Dendritic cell treated with granulocyte-macrophage colony-stimulating factor and Interleukin-4, amounts not matched to agents 40 ng/mL and 50 ng/mL, for 4 days (primary cell): ENCODE measurements at regions not wholly inside any gene's neighbourhood (a gene's known extent, or its start where the extent isn't known, plus 50 kb on each side); places are given as distances from the start of the nearest gene placed in this dataset.

Experiments
- H3K27ac Mint-ChIP-seq: one replicate; pipeline ENCODE4 v1.8.0; 2022; ENCODE audit warnings: mild to moderate bottlenecking, mixed read lengths
- H3K27me3 Mint-ChIP-seq: one replicate; pipeline ENCODE4 v1.8.0; 2022; ENCODE audit warnings: mild to moderate bottlenecking, mixed read lengths
- H3K36me3 Mint-ChIP-seq: one replicate; pipeline ENCODE4 v1.8.0; 2022; ENCODE audit warnings: low read depth, mixed read lengths
- H3K4me1 Mint-ChIP-seq: one replicate; pipeline ENCODE4 v1.8.0; 2022; ENCODE audit warnings: low read depth, mixed read lengths
- H3K4me3 Mint-ChIP-seq: one replicate; pipeline ENCODE4 v1.8.0; 2022; ENCODE audit warnings: mild to moderate bottlenecking, moderate library complexity, mixed read lengths
- H3K9me3 Mint-ChIP-seq: one replicate; pipeline ENCODE4 v1.8.0; 2022; ENCODE audit warnings: mixed read lengths
- intact Hi-C: fragments of 100-400 bp; cut with micrococcal nuclease; formaldehyde crosslinking; loops from one replicate; pipeline ENCODE4 v1.15.0; 2022

GRCh38 chr1:219477861-219478260, 135.0 kb downstream of the ZC3H11B start:
- no peaks in the 10 kb centered on the region for H3K9me3 Mint-ChIP-seq
- peaks cover 26% of the 10 kb centered on the region for H3K27me3 Mint-ChIP-seq

DNA sequence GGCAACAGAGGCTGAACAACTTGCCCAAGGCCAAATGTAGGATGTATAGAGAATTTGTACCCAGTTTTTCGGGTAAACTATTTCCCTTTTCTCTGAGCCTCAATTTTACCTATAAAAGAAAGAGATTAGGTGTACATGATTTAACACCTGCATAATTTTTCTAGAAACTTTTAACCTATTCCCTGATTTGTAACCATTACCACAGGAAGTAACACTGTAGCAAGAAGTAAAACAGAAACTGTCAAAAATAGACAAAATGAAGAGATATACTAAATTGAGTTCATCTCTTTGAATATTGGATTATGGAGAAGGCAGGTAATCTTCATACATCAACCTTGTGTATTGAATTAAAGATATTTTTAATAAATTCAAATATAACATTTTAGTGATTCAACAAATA, 136.2 kb downstream of the ZC3H11B start:
- H3K27ac Mint-ChIP-seq = no peak overlapping the region
- H3K36me3 Mint-ChIP-seq = no peaks in the 10 kb centered on the region
- peaks cover 29% of the 10 kb centered on the region for H3K27me3 Mint-ChIP-seq
- H3K4me1 Mint-ChIP-seq = no peaks in the 10 kb centered on the region
- no peaks in the 10 kb centered on the region for H3K9me3 Mint-ChIP-seq
- intact Hi-C loops = no loop called here
- no peak overlapping the region for H3K4me3 Mint-ChIP-seq

More at GRCh38 chr1:219477861-219478260, 135.0 kb downstream of the ZC3H11B start:
- Mint-ChIP-seq H3K36me3 (no peaks in the 10 kb centered on the region), H3K4me1 (no peaks in the 10 kb centered on the region), H3K4me3 (no peak overlapping the region), H3K27ac (no peak overlapping the region)
- intact Hi-C loops = no loop called here

DNA sequence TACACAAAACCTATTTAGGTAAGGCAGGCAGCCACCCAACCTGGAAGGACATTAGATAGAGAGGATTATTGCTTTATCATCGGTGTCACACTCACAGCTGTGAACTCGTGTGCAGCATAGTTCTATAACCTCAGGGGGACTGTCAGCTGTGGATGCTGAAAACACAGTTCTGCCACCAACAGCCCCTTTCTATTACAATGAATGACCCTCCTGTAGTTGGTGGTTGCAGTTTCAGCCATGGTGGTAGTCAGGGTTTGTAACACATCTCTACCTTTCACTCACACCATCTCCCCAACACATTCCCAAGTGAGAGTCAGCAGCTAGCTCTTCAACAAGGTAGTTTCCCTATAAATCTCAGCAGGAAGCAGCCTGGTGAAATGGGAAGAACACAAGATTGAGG, 136.8 kb downstream of the ZC3H11B start:
- no peaks in the 10 kb centered on the region for H3K9me3 Mint-ChIP-seq
- H3K27ac Mint-ChIP-seq = no peak overlapping the region
- intact Hi-C loops = no loop called here
- no peaks in the 10 kb centered on the region for H3K36me3 Mint-ChIP-seq
- no peak overlapping the region for H3K4me3 Mint-ChIP-seq
- no peaks in the 10 kb centered on the region for H3K4me1 Mint-ChIP-seq
- H3K27me3 Mint-ChIP-seq = peaks cover 27% of the 10 kb centered on the region

GRCh38 chr1:219472596-219472995, 140.3 kb downstream of the ZC3H11B start:
- intact Hi-C loops = no loop called here
- Mint-ChIP-seq H3K27ac (no peak overlapping the region), H3K36me3 (no peaks in the 10 kb centered on the region), H3K9me3 (peaks cover 8% of the 10 kb centered on the region), H3K4me3 (no peak overlapping the region), H3K4me1 (no peaks in the 10 kb centered on the region), H3K27me3 (peaks cover 34% of the 10 kb centered on the region)

DNA sequence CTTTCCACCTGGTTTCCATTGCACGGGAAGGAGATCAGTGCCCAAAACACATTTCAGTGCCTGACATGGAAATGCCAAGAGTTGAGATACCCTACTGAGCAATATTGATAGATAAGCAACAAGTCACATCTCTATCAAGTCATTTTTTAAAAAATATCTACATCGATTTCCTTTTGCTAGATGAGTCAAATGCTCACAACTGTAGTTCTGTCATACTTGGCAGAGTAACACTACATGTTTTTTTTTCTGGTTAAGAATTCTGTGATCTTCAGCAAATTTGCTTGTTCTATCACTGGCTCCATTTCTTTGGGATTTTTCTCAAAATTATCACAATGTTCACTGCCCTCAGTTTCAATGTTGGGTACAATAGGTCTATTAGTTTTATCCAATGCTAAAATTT, 145.4 kb downstream of the ZC3H11B start:
- Mint-ChIP-seq H3K4me1 (peaks cover 21% of the 10 kb centered on the region), H3K27me3 (peaks cover 18% of the 10 kb centered on the region), H3K4me3 (no peak overlapping the region), H3K36me3 (no peaks in the 10 kb centered on the region), H3K9me3 (peaks cover 8% of the 10 kb centered on the region), H3K27ac (no peak overlapping the region)
- intact Hi-C loops = loop anchor here (10.0 kb wide), 1 partner anchor 1003 kb away; no protein-coding TSS in a partner anchor

- H3K27ac Mint-ChIP-seq = peak overlapping the region; percentile 73
- H3K36me3 Mint-ChIP-seq = no peaks in the 10 kb centered on the region
- H3K4me1 Mint-ChIP-seq = peaks cover 28% of the 10 kb centered on the region
- no peak overlapping the region for H3K4me3 Mint-ChIP-seq
- intact Hi-C loops = loop anchor here (10.0 kb wide), 1 partner anchor 1002 kb away; no protein-coding TSS in a partner anchor
- peaks cover 15% of the 10 kb centered on the region for H3K27me3 Mint-ChIP-seq
- H3K9me3 Mint-ChIP-seq = peaks cover 8% of the 10 kb centered on the region
Observed at GRCh38 chr1:219466766-219467165, 146.1 kb downstream of the ZC3H11B start.

GRCh38 chr1:219465212-219466093, 147.5 kb downstream of the ZC3H11B start:
- Mint-ChIP-seq H3K27me3 (peaks cover 13% of the 10 kb centered on the region), H3K9me3 (peaks cover 8% of the 10 kb centered on the region), H3K36me3 (no peaks in the 10 kb centered on the region), H3K4me1 (peaks cover 41% of the 10 kb centered on the region), H3K4me3 (no peak overlapping the region), H3K27ac (peak overlapping the region; percentile 73)
- intact Hi-C loops = loop anchor here (10.0 kb wide), 1 partner anchor 1001 kb away; no protein-coding TSS in a partner anchor

GRCh38 chr1:219463636-219464035, 149.3 kb downstream of the ZC3H11B start:
- Mint-ChIP-seq H3K4me1 (peaks cover 57% of the 10 kb centered on the region), H3K4me3 (no peak overlapping the region), H3K27me3 (peaks cover 8% of the 10 kb centered on the region), H3K36me3 (no peaks in the 10 kb centered on the region), H3K9me3 (no peaks in the 10 kb centered on the region), H3K27ac (peak overlapping the region; percentile 93)
- intact Hi-C loops = loop anchor here (10.0 kb wide), 1 partner anchor 999 kb away; no protein-coding TSS in a partner anchor

DNA sequence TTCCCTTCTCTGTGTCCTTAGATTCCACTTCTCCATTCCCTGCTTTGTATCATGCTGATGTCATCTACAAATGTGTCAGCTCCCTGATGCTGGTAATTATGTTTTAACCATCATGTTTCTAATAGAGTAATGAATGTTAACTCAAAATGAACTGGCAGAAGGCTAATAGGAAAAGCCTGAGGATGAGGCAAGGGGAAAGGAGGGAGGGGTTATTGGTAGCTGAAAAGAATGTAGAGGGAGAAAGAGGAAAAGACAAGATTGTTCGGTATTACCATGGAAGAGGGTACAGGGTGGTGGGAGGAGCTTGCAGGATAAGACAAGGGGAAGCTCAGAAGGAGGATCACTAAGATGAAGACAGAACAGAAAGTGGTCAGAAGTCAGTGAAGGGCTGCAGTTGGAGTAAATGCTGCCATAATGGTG, 150.9 kb downstream of the ZC3H11B start:
- intact Hi-C loops = loop anchor here (2.0 to 10.0 kb wide), 2 partner anchors 371 to 997 kb away; no protein-coding TSS in a partner anchor
- H3K27ac Mint-ChIP-seq = peak overlapping the region; percentile 93

DNA sequence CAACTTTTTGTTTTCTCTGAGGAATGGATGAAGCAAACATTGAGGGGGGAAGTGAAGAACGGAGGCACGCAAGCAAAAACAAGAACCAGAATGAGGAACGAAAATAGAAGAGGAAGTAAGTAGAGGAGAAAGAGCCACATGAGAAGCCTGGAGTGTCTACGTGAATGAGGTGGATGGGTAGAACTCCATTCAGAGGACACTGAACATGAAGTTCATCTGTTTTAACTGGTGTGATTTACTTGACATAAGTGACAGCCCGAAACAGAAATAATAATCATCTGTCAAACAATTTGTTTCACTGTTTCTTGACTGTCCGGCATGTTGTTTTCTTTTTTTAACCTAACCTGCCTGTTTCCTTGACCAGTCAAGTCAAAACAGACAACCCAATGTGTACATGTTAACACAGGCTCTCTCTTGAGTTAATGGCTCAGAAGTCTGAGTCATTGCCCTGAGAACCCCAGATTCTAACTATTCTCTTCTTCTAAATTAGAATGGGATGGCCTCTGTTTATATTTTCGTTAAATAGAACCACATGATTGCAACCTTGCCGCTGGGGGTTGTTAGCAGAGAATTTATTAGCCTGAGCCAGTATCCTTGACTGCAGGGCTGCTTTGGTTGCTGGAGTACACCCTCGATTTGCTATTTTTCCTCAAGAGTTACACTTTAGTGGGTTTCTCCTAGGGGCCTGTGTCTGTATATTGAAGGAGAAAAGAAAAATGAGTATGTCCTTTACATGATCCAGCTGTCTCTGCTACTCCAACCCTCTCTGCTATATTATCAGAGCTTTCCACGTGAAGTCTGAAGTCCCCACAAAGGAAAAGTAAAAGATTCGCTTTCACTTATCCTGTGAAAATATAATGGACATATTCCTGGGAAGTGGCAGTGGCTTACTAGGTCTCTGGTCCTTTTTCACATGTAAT, 151.7 kb downstream of the ZC3H11B start:
- Mint-ChIP-seq H3K4me1 (peaks cover 55% of the 10 kb centered on the region), H3K9me3 (no peaks in the 10 kb centered on the region), H3K36me3 (no peaks in the 10 kb centered on the region), H3K27ac (peak overlapping the region; percentile 93), H3K4me3 (no peak overlapping the region), H3K27me3 (no peaks in the 10 kb centered on the region)
- intact Hi-C loops = loop anchor here (2.0 to 10.0 kb wide), 2 partner anchors 370 to 996 kb away; no protein-coding TSS in a partner anchor

More for the DNA sequence above, 150.9 kb downstream of the ZC3H11B start:
- no peaks in the 10 kb centered on the region for H3K27me3 Mint-ChIP-seq
- H3K9me3 Mint-ChIP-seq = no peaks in the 10 kb centered on the region
- no peaks in the 10 kb centered on the region for H3K36me3 Mint-ChIP-seq
- no peak overlapping the region for H3K4me3 Mint-ChIP-seq
- H3K4me1 Mint-ChIP-seq = peaks cover 57% of the 10 kb centered on the region

GRCh38 chr1:219460081-219460895, 152.6 kb downstream of the ZC3H11B start:
- intact Hi-C loops = loop anchor here (2.0 to 10.0 kb wide), 2 partner anchors 369 to 995 kb away; no protein-coding TSS in a partner anchor
- Mint-ChIP-seq H3K4me1 (peaks cover 50% of the 10 kb centered on the region), H3K36me3 (no peaks in the 10 kb centered on the region), H3K27ac (peak overlapping the region; percentile 93), H3K27me3 (no peaks in the 10 kb centered on the region), H3K4me3 (no peak overlapping the region), H3K9me3 (no peaks in the 10 kb centered on the region)

GRCh38 chr1:219459351-219460080, 153.4 kb downstream of the ZC3H11B start:
- H3K9me3 Mint-ChIP-seq = no peaks in the 10 kb centered on the region
- H3K36me3 Mint-ChIP-seq = no peaks in the 10 kb centered on the region
- intact Hi-C loops = loop anchor here (2.0 to 10.0 kb wide), 2 partner anchors 369 to 995 kb away; no protein-coding TSS in a partner anchor
- peaks cover 2% of the 10 kb centered on the region for H3K27me3 Mint-ChIP-seq
- H3K4me1 Mint-ChIP-seq = peaks cover 50% of the 10 kb centered on the region
- H3K27ac Mint-ChIP-seq = peak overlapping the region; percentile 93
- H3K4me3 Mint-ChIP-seq = no peak overlapping the region
